ENCODE measurements at regions not wholly inside any gene's neighbourhood (a gene's known extent, or its start where the extent isn't known, plus 50 kb on each side); places are given as distances from the start of the nearest gene placed in this dataset.

GRCh38 chr3:189040656-189041335 lies 131.0 kb upstream of the TPRG1 start:
- Mint-ChIP-seq H3K4me1 (peaks cover 0 to 46% (median 4%) of the 10 kb centered on the region in 7 donors), H3K9me3 (peaks cover 0 to 5% (median 0%) of the 10 kb centered on the region in 11 donors), H3K27ac (peak overlapping the region in 1 of 9 donors; percentile 61), H3K36me3 (peaks cover 0 to 16% (median 0%) of the 10 kb centered on the region in 5 donors), H3K27me3 (no peaks in the 10 kb centered on the region), H3K4me3 (peak overlapping the region in 1 of 10 donors; percentile 5)
- DNase-seq (no peak), ATAC-seq (no peak)
- Histone ChIP-seq H3K4me1 (ENCODE audit: control insufficient read depth in 2 of 2, insufficient read depth in 2 of 2, low read length in 2 of 2) (no peaks in the 10 kb centered on the region), H3K27ac (ENCODE audit: low read depth, low read length) (no peak overlapping the region), H3K36me3 (ENCODE audit: control insufficient read depth in 2 of 3, insufficient read depth in 3 of 3, low read length in 3 of 3) (no peaks in the 10 kb centered on the region), H3K4me3 (ENCODE audit: low read length) (no peak overlapping the region), H3K27me3 (ENCODE audit: control insufficient read depth in 2 of 2, insufficient read depth in 2 of 2, low read length in 2 of 2) (no peaks in the 10 kb centered on the region), H3K9me3 (ENCODE audit: control insufficient read depth in 2 of 3, low read length in 3 of 3) (no peaks in the 10 kb centered on the region)
- intact Hi-C loops (cut with micrococcal nuclease), result loop anchor here (1.0 to 10.0 kb wide), 14 partner anchors 9 to 1673 kb away; partner anchors contain the start of genes LPP (in 2 of the 2) and RTP4 (in 1 of the 2)
- ChIA-PET CTCF (interaction anchor here (0.6 to 4.2 kb wide), 9 partner anchors 10 to 1306 kb away, joined by 3 to 43 read pairs (median 4); no protein-coding TSS in a partner anchor), POLR2A (no interaction called here)

- ChIA-PET CTCF (interaction anchor here (0.6 to 4.2 kb wide), 18 partner anchors 8 to 1307 kb away, joined by 3 to 43 read pairs (median 3); no protein-coding TSS in a partner anchor), POLR2A (interaction anchor here (0.6 to 0.7 kb wide), 2 partner anchors 90 to 160 kb away, joined by 3 read pairs; no protein-coding TSS in a partner anchor)
- no peaks in the 10 kb centered on the region for H3K27me3 ChIP-seq (ENCODE audit: control insufficient read depth in 2 of 2, insufficient read depth in 2 of 2, low read length in 2 of 2)
- Mint-ChIP-seq H3K4me3 (peak overlapping the region in 1 of 10 donors; percentile 61), H3K4me1 (peaks cover 0 to 52% (median 4%) of the 10 kb centered on the region in 7 donors), H3K36me3 (peaks cover 0 to 12% (median 0%) of the 10 kb centered on the region in 5 donors), H3K9me3 (peaks cover 0 to 2% (median 0%) of the 10 kb centered on the region in 11 donors), H3K27ac (peak overlapping the region in 3 of 9 donors; percentile 9 to 71 (median 41)), H3K27me3 (no peaks in the 10 kb centered on the region)
- no peak overlapping the region for H3K4me3 ChIP-seq (ENCODE audit: low read length)
- DNase-seq, result peak; percentile 33 to 74 (median 70)
- no peak overlapping the region for H3K27ac ChIP-seq (ENCODE audit: low read depth, low read length)
- H3K36me3 ChIP-seq (ENCODE audit: control insufficient read depth in 2 of 3, insufficient read depth in 3 of 3, low read length in 3 of 3), result no peaks in the 10 kb centered on the region
- intact Hi-C loops (cut with micrococcal nuclease), result loop anchor here (1.0 to 10.0 kb wide), 14 partner anchors 8 to 1674 kb away; partner anchors contain the start of genes LPP (in 2 of the 2) and RTP4 (in 1 of the 2)
- peak; percentile 97 for ATAC-seq
- H3K9me3 ChIP-seq (ENCODE audit: control insufficient read depth in 2 of 3, low read length in 3 of 3), result no peaks in the 10 kb centered on the region
- no peaks in the 10 kb centered on the region for H3K4me1 ChIP-seq (ENCODE audit: control insufficient read depth in 2 of 2, insufficient read depth in 2 of 2, low read length in 2 of 2)
These were observed 130.2 kb upstream of the TPRG1 start for GRCh38 chr3:189041482-189042090.

- POLR2A ChIA-PET, result no interaction called here
- Histone ChIP-seq H3K27me3 (ENCODE audit: control insufficient read depth in 2 of 2, insufficient read depth in 2 of 2, low read length in 2 of 2) (no peaks in the 10 kb centered on the region), H3K36me3 (ENCODE audit: control insufficient read depth in 2 of 3, insufficient read depth in 3 of 3, low read length in 3 of 3) (no peaks in the 10 kb centered on the region), H3K4me1 (ENCODE audit: control insufficient read depth in 2 of 2, insufficient read depth in 2 of 2, low read length in 2 of 2) (no peaks in the 10 kb centered on the region), H3K4me3 (ENCODE audit: low read length) (no peak overlapping the region), H3K9me3 (ENCODE audit: control insufficient read depth in 2 of 3, low read length in 3 of 3) (no peaks in the 10 kb centered on the region), H3K27ac (ENCODE audit: low read depth, low read length) (no peak overlapping the region)
- intact Hi-C loops (cut with micrococcal nuclease), result loop anchor here (5.0 to 10.0 kb wide), 6 partner anchors 258 to 1676 kb away; partner anchors contain the start of genes LPP (in 2 of the 2) and RTP4 (in 1 of the 2)
- peaks cover 0 to 21% (median 0%) of the 10 kb centered on the region in 5 donors for H3K36me3 Mint-ChIP-seq
- no peak overlapping the region for H3K27ac Mint-ChIP-seq
- peaks cover 0 to 61% (median 4%) of the 10 kb centered on the region in 7 donors for H3K4me1 Mint-ChIP-seq
- H3K4me3 Mint-ChIP-seq, result no peak overlapping the region
- H3K27me3 Mint-ChIP-seq, result peaks cover 0 to 7% (median 0%) of the 10 kb centered on the region in 5 donors
- CTCF ChIA-PET, result interaction anchor here (1.6 to 4.2 kb wide), 2 partner anchors 905 to 1303 kb away, joined by 3 to 43 read pairs; no protein-coding TSS in a partner anchor
- DNase-seq, result no peak
- ATAC-seq, result no peak
- H3K9me3 Mint-ChIP-seq, result peaks cover 0 to 2% (median 0%) of the 10 kb centered on the region in 11 donors
These were observed 128.9 kb upstream of the TPRG1 start for GRCh38 chr3:189042832-189043231.

- Histone ChIP-seq H3K36me3 (ENCODE audit: control insufficient read depth in 2 of 3, insufficient read depth in 3 of 3, low read length in 3 of 3) (no peaks in the 10 kb centered on the region), H3K27ac (ENCODE audit: low read depth, low read length) (no peak overlapping the region), H3K4me3 (ENCODE audit: low read length) (no peak overlapping the region), H3K27me3 (ENCODE audit: control insufficient read depth in 2 of 2, insufficient read depth in 2 of 2, low read length in 2 of 2) (no peaks in the 10 kb centered on the region), H3K9me3 (ENCODE audit: control insufficient read depth in 2 of 3, low read length in 3 of 3) (no peaks in the 10 kb centered on the region), H3K4me1 (ENCODE audit: control insufficient read depth in 2 of 2, insufficient read depth in 2 of 2, low read length in 2 of 2) (peaks cover 0 to 13% of the 10 kb centered on the region in 2 donors)
- ATAC-seq, result no peak
- Mint-ChIP-seq H3K36me3 (peaks cover 0 to 45% (median 0%) of the 10 kb centered on the region in 5 donors), H3K4me3 (peak overlapping the region in 1 of 10 donors; percentile 69), H3K27me3 (peaks cover 3 to 35% (median 25%) of the 10 kb centered on the region in 5 donors), H3K9me3 (peaks cover 0 to 24% (median 0%) of the 10 kb centered on the region in 11 donors), H3K4me1 (peaks cover 3 to 61% (median 6%) of the 10 kb centered on the region in 7 donors), H3K27ac (peak overlapping the region in 1 of 9 donors; percentile 88)
- intact Hi-C loops (cut with micrococcal nuclease), result loop anchor here (1.0 to 10.0 kb wide), 5 partner anchors 8 to 1055 kb away; partner anchors contain the start of gene LPP (in 2 of the 2)
- ChIA-PET POLR2A (no interaction called here), CTCF (interaction anchor here (1.4 to 1.7 kb wide), 2 partner anchors 8 to 1311 kb away, joined by 4 to 5 read pairs; no protein-coding TSS in a partner anchor)
- peak in 2 of 9 donors; percentile 4 to 5 for DNase-seq
These were observed 122.1 kb upstream of the TPRG1 start for GRCh38 chr3:189049458-189050236.

- Histone ChIP-seq H3K9me3 (ENCODE audit: control insufficient read depth in 2 of 3, low read length in 3 of 3) (no peaks in the 10 kb centered on the region), H3K4me3 (ENCODE audit: low read length) (no peak overlapping the region), H3K4me1 (ENCODE audit: control insufficient read depth in 2 of 2, insufficient read depth in 2 of 2, low read length in 2 of 2) (peaks cover 0 to 13% of the 10 kb centered on the region in 2 donors), H3K36me3 (ENCODE audit: control insufficient read depth in 2 of 3, insufficient read depth in 3 of 3, low read length in 3 of 3) (no peaks in the 10 kb centered on the region), H3K27ac (ENCODE audit: low read depth, low read length) (no peak overlapping the region), H3K27me3 (ENCODE audit: control insufficient read depth in 2 of 2, insufficient read depth in 2 of 2, low read length in 2 of 2) (no peaks in the 10 kb centered on the region)
- Mint-ChIP-seq H3K36me3 (peaks cover 0 to 36% (median 0%) of the 10 kb centered on the region in 5 donors), H3K4me3 (no peak overlapping the region), H3K9me3 (peaks cover 0 to 26% (median 0%) of the 10 kb centered on the region in 11 donors), H3K27me3 (peaks cover 11 to 35% (median 31%) of the 10 kb centered on the region in 5 donors), H3K27ac (no peak overlapping the region), H3K4me1 (peaks cover 3 to 42% (median 6%) of the 10 kb centered on the region in 7 donors)
- CTCF ChIA-PET, result interaction anchor here (0.6 to 1.4 kb wide), 2 partner anchors 8 to 11 kb away, joined by 3 to 6 read pairs; no protein-coding TSS in a partner anchor
- ATAC-seq (no peak), DNase-seq (no peak)
- POLR2A ChIA-PET, result no interaction called here
- intact Hi-C loops (cut with micrococcal nuclease), result no loop called here
These were observed 118.4 kb upstream of the TPRG1 start for GRCh38 chr3:189053322-189053721.
